ACC112 (cell line): ENCODE measurements at regions not wholly inside any gene's neighbourhood (a gene's known extent, or its start where the extent isn't known, plus 50 kb on each side); places are given as distances from the start of the nearest gene placed in this dataset.
"Not testable (repeated sequence)": the region's sequence is repeated elsewhere in the genome, so short reads cannot be mapped to it uniquely, and the experiment has no call there.

Source experiments
- H2AFZ ChIP-seq: fragments of 200-600 bp; sonication (generic); one replicate; pipeline ENCODE4 v1.6.0; 2017; ENCODE audit warnings: antibody characterized with exemption, low read length; ENCODE audit not compliant: unreplicated experiment
- H3K27ac ChIP-seq: fragments of 200-600 bp; sonication (generic); 2 replicates; pipeline ENCODE4 v1.5.1; 2014; ENCODE audit warnings: low read depth, mild to moderate bottlenecking, antibody characterized with exemption, low read length, moderate library complexity
- H3K27me3 ChIP-seq: fragments of 200-600 bp; sonication (generic); 2 replicates; pipeline ENCODE4 v1.6.1; 2014; ENCODE audit warnings: mild to moderate bottlenecking, antibody characterized with exemption, low read length, moderate library complexity, mixed read lengths; ENCODE audit not compliant: insufficient read depth
- H3K36me3 ChIP-seq: fragments of 200-600 bp; sonication (generic); 2 replicates; pipeline ENCODE4 v1.6.1; 2016; ENCODE audit warnings: mild to moderate bottlenecking, antibody characterized with exemption, low read length, moderate library complexity, mixed read lengths; ENCODE audit not compliant: insufficient read depth
- H3K4me1 ChIP-seq: fragments of 200-600 bp; sonication (generic); one replicate; pipeline ENCODE4 v1.6.1; 2016; ENCODE audit warnings: low read length, mixed read lengths; ENCODE audit not compliant: insufficient read depth, unreplicated experiment, control insufficient read depth
- H3K4me3 ChIP-seq: fragments of 200-600 bp; sonication (generic); 2 replicates; pipeline ENCODE4 v1.5.1; 2014; ENCODE audit warnings: mild to moderate bottlenecking, low read depth, low read length
- H3K79me2 ChIP-seq: fragments of 200-600 bp; sonication (generic); one replicate; pipeline ENCODE4 v1.6.0; 2016; ENCODE audit warnings: low read length; ENCODE audit not compliant: control insufficient read depth, unreplicated experiment, insufficient read depth

GRCh38 chr10:118931436-118931835 lies 98.1 kb upstream of the NANOS1 start:
- Histone ChIP-seq H3K27ac (no peak overlapping the region), H3K27me3 (no peaks in the 10 kb centered on the region), H3K36me3 (no peaks in the 10 kb centered on the region), H3K4me1 (peaks cover 5% of the 10 kb centered on the region), H2AFZ (no peak overlapping the region), H3K4me3 (no peak overlapping the region), H3K79me2 (no peaks in the 10 kb centered on the region)

DNA sequence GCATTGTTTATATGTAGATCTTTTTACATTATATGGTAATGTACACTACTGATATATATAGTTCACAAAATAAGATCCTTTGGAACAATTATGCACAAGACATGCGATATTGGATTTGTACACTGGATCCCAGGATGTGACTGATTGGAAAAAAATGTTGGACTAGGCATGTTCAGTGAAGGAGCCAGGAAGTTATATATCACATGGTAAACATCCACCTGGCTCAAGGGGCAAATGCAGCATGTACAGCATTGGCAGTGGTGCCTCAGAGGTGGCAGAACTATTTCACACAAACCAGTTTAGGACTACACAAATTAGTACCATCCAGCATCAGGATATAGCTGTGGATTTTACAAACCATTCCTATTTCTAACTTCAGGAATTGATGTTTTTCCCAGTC lies 97.4 kb upstream of the NANOS1 start:
- H3K27ac ChIP-seq, H3K79me2 ChIP-seq, H3K36me3 ChIP-seq, H3K4me3 ChIP-seq, H3K4me1 ChIP-seq, H2AFZ ChIP-seq, H3K27me3 ChIP-seq: not testable (repeated sequence)

DNA sequence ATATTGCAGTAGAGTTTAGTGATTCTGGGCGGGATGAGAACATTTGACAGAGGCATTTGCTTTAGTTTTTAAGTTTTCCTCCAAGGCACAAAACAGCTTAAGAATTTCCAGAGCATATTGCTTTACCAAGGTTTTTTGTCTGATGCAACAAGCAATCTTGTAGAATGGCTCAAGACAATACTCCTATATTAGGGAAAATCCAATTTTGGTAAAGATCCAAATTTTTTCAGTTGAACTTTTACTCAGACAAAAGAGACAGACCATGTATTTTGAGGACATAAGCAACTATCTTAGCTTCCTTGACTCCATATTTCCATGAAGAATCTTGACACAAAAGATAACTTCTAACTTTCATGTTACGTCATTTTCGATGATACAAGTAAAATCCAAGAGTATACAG lies 92.3 kb upstream of the NANOS1 start:
- Histone ChIP-seq H2AFZ (no peak overlapping the region), H3K27me3 (no peaks in the 10 kb centered on the region), H3K4me1 (peaks cover 6% of the 10 kb centered on the region), H3K4me3 (no peak overlapping the region), H3K79me2 (no peaks in the 10 kb centered on the region), H3K27ac (no peak overlapping the region), H3K36me3 (no peaks in the 10 kb centered on the region)

DNA sequence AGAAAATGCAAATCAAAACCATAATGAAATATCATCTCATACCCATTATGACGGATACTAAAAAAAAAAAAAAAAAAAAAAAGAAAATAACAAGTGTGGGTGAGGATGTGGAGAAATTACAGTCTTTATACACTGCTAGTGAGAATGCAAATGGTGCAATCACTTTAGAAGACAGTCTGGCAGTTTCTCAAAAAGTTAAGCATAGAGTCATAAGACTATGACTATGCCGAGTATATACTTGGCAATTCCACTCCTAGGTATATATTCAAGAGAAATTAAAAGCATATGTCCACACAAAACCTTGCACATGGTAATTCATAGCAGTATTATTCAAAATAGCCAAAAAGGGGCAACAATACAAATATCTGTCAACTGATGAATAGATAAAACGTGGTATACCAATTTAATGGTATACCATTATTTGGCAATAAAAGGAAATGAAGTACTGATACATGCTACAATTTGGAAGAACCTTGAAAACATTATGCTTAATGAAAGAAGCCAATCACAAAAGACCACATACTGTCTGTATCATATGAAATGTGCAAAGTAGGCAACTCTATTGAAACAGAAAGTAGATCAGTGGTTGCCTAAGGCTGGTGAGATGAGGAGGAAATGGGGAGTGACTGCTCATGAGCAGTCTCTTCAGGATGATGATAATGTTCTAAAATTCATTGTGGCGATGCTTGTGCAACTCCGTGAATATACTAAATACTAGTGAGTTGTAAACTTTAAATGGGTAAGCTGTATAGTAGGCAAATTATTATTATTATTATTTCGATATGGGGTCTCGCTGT lies 90.1 kb upstream of the NANOS1 start:
- H3K36me3 ChIP-seq, result no peaks in the 10 kb centered on the region
- no peak overlapping the region for H2AFZ ChIP-seq
- no peaks in the 10 kb centered on the region for H3K27me3 ChIP-seq
- peak overlapping the region; percentile 18; the same call in 1 of the 2 replicates for H3K27ac ChIP-seq
- peaks cover 6% of the 10 kb centered on the region for H3K4me1 ChIP-seq
- no peak overlapping the region for H3K4me3 ChIP-seq
- no peaks in the 10 kb centered on the region for H3K79me2 ChIP-seq

- Histone ChIP-seq H3K27me3 (no peaks in the 10 kb centered on the region), H2AFZ (no peak overlapping the region), H3K27ac (no peak overlapping the region; the same call in 1 of the 2 replicates)
Measured at GRCh38 chr10:118940386-118940785, 89.1 kb upstream of the NANOS1 start.

DNA sequence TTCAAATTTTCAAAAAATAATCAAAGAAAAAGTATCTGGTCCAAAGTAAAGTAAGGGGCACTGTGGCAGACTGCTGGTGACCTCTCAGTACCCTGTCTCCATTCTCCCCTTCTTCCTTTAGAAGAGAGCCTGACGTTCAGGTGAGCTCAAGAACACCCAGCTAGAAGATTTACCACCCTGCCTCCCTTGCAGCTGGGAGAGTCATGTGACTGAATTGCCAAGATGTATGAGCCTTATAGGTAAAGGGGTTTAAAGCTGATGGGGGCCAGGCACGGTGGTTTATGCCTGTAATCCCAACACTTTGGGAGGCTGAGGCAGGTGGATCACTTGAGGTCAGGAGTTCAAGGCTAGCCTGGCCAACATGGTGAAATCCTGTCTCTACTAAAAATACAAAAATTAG lies 86.3 kb upstream of the NANOS1 start:
- Histone ChIP-seq H3K36me3 (no peaks in the 10 kb centered on the region), H3K27me3 (no peaks in the 10 kb centered on the region), H3K79me2 (no peaks in the 10 kb centered on the region), H2AFZ (no peak overlapping the region), H3K27ac (no peak overlapping the region), H3K4me1 (peaks cover 6% of the 10 kb centered on the region), H3K4me3 (no peak overlapping the region)

More at GRCh38 chr10:118940386-118940785, 89.1 kb upstream of the NANOS1 start:
- H3K4me1 ChIP-seq, result peaks cover 6% of the 10 kb centered on the region
- H3K4me3 ChIP-seq, result no peak overlapping the region
- H3K36me3 ChIP-seq, result no peaks in the 10 kb centered on the region
- no peaks in the 10 kb centered on the region for H3K79me2 ChIP-seq

DNA sequence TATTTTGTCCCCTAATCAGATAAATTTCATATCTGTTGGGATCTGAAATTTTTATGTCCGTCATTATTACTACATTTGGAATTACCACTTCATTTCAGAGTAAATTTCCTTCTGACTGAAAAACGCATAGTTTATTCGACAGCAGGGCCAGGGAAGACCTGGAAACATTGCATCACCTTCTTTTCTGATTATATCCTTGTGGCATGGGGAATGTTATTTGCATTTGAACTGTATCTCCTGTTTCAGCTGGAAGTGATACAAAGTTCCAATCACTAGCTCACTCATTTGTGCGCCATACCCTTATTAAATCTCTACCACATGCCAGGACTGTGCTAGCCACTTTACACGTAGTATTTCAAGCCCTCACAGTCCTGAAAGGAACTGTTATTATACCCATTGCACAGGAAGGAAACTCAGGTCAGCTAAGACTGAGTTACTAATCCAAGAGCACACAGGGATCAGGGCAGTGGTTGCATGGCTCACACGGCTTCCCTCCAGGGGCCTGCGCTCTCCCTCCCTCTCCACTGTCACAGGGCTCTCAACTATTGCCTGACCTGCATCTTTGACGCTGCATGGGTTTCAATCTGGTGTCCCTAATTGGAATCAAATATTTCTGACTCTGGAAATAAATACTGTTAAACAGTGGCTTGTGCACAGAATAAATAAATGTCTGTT lies 84.4 kb upstream of the NANOS1 start:
- Histone ChIP-seq H3K36me3 (no peaks in the 10 kb centered on the region), H3K27ac (no peak overlapping the region), H3K4me1 (peaks cover 11% of the 10 kb centered on the region), H3K4me3 (no peak overlapping the region), H3K79me2 (no peaks in the 10 kb centered on the region), H2AFZ (no peak overlapping the region), H3K27me3 (no peaks in the 10 kb centered on the region)

GRCh38 chr10:118948786-118949185 lies 80.7 kb upstream of the NANOS1 start:
- no peaks in the 10 kb centered on the region for H3K79me2 ChIP-seq
- H2AFZ ChIP-seq, result no peak overlapping the region
- no peak overlapping the region for H3K4me3 ChIP-seq
- H3K4me1 ChIP-seq, result peaks cover 14% of the 10 kb centered on the region
- H3K36me3 ChIP-seq, result no peaks in the 10 kb centered on the region
- no peak overlapping the region for H3K27ac ChIP-seq
- H3K27me3 ChIP-seq, result no peaks in the 10 kb centered on the region

DNA sequence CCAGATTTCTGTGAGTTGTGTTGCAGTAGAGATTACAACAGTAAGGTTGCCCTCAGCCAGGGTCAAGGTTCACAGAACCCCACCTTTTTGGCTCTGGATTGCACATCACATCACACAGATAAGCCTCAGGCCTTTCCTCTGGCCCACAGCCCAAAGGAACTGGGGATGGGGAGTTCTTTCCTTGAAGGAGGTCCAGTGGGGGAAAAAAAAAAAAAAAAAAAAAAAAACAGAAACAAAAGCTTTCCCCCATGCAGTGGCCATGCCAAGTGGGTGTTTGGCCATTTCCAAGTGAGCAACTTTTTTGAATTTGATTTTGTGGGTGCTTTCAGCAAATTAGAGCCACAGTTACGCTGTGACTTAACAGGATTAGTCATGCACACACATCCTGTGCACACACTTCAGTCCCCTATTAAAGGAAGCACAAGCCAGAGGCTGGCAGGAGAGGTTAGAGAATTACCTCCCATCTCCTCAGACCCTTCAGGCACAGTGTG lies 79.3 kb upstream of the NANOS1 start:
- Histone ChIP-seq H3K36me3 (no peaks in the 10 kb centered on the region), H3K4me1 (peaks cover 14% of the 10 kb centered on the region), H3K27ac (peak overlapping the region; percentile 28), H3K27me3 (no peaks in the 10 kb centered on the region), H3K4me3 (no peak overlapping the region), H3K79me2 (no peaks in the 10 kb centered on the region), H2AFZ (peak overlapping the region; percentile 75)

- Histone ChIP-seq H3K36me3 (no peaks in the 10 kb centered on the region), H3K4me3 (no peak overlapping the region), H3K79me2 (no peaks in the 10 kb centered on the region), H3K27me3 (no peaks in the 10 kb centered on the region), H3K4me1 (peaks cover 18% of the 10 kb centered on the region), H3K27ac (no peak overlapping the region), H2AFZ (no peak overlapping the region)
Measured at GRCh38 chr10:118950997-118951637, 78.4 kb upstream of the NANOS1 start.
